Retinal pigment epithelial cell (primary cell): ENCODE measurements at regions not wholly inside any gene's neighbourhood (a gene's known extent, or its start where the extent isn't known, plus 50 kb on each side); places are given as distances from the start of the nearest gene placed in this dataset.
A peak's percentile ranks its signal among the peaks of the same experiment; 100 is the strongest.

Experiments
- DNase-seq: peaks from one replicate; pipeline ENCODE4 v3.0.0-alpha.2; 2010; ENCODE audit warnings: low read depth
- H3K4me3 ChIP-seq: 2 replicates; pipeline ENCODE4 v1.5.1; 2011; ENCODE audit warnings: mild to moderate bottlenecking, low read length, control low read depth, moderate library complexity
- TF ChIP-seq, protein P1 (sequence below): conservative IDR thresholded peaks from 2 replicates; pipeline ENCODE4 v1.5.1; 2011; ENCODE audit warnings: low read depth, low read length, control low read depth, inconsistent platforms

- no peak for DNase-seq
- TF ChIP-seq, protein P1, sequence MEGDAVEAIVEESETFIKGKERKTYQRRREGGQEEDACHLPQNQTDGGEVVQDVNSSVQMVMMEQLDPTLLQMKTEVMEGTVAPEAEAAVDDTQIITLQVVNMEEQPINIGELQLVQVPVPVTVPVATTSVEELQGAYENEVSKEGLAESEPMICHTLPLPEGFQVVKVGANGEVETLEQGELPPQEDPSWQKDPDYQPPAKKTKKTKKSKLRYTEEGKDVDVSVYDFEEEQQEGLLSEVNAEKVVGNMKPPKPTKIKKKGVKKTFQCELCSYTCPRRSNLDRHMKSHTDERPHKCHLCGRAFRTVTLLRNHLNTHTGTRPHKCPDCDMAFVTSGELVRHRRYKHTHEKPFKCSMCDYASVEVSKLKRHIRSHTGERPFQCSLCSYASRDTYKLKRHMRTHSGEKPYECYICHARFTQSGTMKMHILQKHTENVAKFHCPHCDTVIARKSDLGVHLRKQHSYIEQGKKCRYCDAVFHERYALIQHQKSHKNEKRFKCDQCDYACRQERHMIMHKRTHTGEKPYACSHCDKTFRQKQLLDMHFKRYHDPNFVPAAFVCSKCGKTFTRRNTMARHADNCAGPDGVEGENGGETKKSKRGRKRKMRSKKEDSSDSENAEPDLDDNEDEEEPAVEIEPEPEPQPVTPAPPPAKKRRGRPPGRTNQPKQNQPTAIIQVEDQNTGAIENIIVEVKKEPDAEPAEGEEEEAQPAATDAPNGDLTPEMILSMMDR: no peak
- no peak overlapping the region for H3K4me3 ChIP-seq
Observed at GRCh38 chr16:73599351-73599750, 551.4 kb upstream of the ZFHX3 start.

- H3K4me3 ChIP-seq: no peak overlapping the region
- TF ChIP-seq, protein P1: no peak
- DNase-seq: no peak
Observed at GRCh38 chr16:73584157-73584556, 536.2 kb upstream of the ZFHX3 start.

DNA sequence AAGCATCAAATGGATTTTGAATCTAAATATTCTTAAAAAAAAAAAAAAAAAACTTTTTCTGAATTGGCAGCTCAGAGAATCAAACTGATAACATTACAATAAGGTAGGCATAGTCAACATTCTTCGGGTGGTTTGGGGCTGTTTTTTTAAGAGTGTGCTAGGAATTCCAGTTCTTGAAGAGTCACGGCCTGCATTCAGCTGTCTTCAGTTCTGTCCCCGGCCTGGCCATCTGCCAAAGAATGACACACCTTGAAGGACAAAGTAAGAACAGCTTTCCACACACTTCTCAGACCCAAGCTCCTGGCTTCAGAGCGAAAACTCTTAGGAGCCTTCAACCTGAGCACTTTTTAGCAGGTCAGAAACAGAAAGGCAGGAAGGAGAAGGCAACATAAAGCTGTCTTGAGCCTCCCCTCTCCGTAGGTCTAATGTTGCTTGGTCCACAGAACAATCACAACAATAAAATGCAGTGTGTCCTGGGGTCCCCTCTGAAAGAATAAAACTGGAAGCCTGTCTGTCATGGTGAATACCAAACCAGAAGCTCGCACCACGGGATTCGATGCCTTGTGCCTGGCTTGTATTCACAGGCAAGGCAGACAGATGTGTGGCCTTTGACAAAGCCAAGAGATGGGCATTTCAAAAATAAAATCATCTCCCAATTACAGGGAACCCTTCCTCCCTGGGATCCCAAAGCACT, 524.4 kb upstream of the ZFHX3 start:
- TF ChIP-seq, protein P1: no peak
- no peak for DNase-seq
- H3K4me3 ChIP-seq: no peak overlapping the region

DNA sequence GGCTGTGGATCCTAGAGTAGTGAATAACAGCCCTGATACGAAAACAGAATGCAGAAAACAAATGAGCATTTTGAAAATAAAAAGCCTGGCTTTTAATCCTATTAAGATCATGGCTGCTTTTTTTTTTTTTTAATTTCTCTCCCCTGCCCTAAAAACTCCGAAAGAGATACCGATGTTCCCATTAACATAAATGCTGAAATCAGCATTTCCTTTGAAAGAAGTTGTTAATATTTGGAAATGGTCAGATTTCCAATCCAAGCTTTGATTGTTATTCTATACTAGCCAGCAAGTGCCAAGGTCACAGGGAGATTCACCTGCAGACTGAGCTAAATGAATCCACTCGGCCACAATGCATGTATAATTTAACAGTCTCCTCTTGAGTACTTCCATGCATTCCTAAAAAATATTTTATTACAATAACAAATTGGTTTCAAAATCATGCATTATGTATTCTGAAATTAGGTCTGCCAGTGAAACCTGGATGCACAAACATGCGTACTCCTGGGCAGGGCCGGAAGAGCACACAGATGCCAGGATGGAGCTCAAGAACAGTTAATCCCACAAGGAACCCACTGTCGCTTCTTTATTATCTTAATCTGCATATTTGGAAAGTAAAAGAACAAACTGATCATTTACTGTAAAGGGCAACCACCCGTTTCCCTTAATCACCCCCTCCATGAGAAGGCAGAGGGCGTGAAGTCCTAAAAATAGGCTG, 521.5 kb upstream of the ZFHX3 start:
- TF ChIP-seq, protein P1: no peak
- no peak for DNase-seq
- H3K4me3 ChIP-seq: no peak overlapping the region

DNA sequence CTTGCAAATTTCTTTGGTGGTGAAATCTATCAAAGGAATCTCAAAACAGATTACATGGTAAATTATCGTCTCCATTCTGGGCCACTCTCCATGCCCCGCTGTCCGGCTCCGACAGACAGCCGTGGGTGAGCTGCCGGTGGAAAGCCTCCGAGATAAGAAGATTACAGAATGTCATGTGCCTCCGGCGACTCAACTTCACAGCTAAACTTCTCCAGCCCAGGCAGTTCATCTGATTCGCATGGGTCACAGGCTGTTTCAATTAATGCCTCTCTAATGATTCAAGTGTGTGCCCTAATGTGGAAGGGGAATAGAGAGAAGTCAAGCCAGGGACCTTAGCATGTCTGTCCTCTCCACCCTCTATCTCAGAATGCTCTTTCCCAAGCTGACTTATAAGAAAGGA, 520.8 kb upstream of the ZFHX3 start:
- no peak overlapping the region for H3K4me3 ChIP-seq
- TF ChIP-seq, protein P1: no peak
- peak; percentile 21 for DNase-seq

DNA sequence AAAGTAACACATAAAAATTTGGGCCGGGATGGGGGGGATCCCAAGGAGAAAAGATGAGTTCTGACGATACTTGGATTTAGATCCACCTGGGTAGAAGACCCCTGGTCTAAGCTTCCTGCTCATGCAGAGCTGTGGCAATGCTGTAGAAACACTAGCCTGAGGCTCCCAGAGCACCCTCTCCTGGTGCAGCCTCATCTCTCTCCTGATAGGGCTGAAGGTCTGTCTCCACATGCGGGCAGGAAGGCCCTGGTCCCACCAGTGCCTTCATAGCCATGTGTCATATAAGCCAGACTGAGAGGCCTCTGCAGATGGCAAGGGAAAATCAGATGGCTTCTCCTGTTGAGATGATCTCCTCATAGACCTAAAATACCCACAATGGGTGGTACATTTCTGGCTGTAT, 518.0 kb upstream of the ZFHX3 start:
- TF ChIP-seq, protein P1: no peak
- no peak for DNase-seq
- no peak overlapping the region for H3K4me3 ChIP-seq

DNA sequence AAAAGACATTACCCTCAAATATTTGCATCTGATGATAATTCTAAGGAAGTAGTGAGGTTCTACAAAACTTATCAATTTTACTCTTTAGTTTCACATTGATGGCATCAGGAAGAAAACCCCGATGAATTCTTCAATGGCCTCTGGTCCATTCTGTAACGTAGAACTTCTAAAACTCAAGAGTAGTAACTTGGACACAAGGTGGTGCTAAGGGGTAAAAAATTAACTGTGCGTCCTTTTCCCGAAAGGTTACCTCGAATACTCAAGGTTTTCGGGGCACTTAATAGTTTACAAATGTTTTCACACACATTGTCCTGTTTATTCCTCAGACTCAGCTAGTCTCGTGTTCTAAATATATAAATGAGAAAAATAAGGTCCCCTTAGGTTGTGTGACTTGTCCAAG, 517.3 kb upstream of the ZFHX3 start:
- DNase-seq: no peak
- no peak overlapping the region for H3K4me3 ChIP-seq
- TF ChIP-seq, protein P1: peak; percentile 17
